ENCODE measurements at regions not wholly inside any gene's neighbourhood (a gene's known extent, or its start where the extent isn't known, plus 50 kb on each side); places are given as distances from the start of the nearest gene placed in this dataset.

- TF ChIP-seq CTCF (IDR thresholded peaks at IDR 0.05; ENCODE audit: low read depth, low read length) (no peak), EZH2phosphoT487 (IDR thresholded peaks at IDR 0.05; ENCODE audit: low read depth) (no peak)
Measured at GRCh38 chr14:61636779-61637178, 58.5 kb upstream of the HIF1A start.
